HEK293T (cell line): ENCODE measurements at regions not wholly inside any gene's neighbourhood (a gene's known extent, or its start where the extent isn't known, plus 50 kb on each side); places are given as distances from the start of the nearest gene placed in this dataset.

Experiments used
- NFRKB ChIP-seq: fragments of 450-650 bp; IDR thresholded peaks from 2 replicates; pipeline ENCODE4 v1.6.1; 2016; ENCODE audit warnings: mild to moderate bottlenecking, moderate library complexity
- SP1 ChIP-seq: fragments of 450-650 bp; IDR thresholded peaks from 2 replicates; pipeline ENCODE4 v1.6.1; 2017

DNA sequence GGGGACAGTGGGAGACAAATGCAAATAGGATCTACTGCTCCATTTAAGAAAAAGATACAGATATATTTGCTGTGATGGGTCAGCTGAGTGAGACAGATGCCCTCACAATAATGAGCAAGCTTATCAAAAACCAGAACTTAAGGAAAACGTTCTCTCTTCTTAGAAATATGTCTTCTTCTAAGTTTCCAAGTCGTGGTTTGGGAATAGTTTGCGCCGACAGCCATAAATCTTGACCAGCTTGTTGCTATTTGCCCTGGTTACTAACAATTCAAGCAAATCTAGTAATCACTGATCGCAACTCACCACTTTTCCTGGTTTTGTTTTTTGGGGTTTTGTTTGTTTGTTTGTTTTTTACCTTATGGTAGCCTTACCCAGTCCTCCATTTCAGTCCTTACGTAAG is 67.6 kb upstream of the GUCY1A1 start:
- TF ChIP-seq NFRKB = no peak
- TF ChIP-seq SP1 = no peak
